Pancreas (tissue), 10 donors: ENCODE measurements at regions not wholly inside any gene's neighbourhood (a gene's known extent, or its start where the extent isn't known, plus 50 kb on each side); places are given as distances from the start of the nearest gene placed in this dataset.

Experiments used
- ATAC-seq, 4 donors: fragments of 200-7000 bp; cut with Tn5 transposase; one replicate each; pipeline versions ENCODE4 v1.8.0 to v1.9.1; 2020; ENCODE audit warnings: mild to moderate bottlenecking in 4 of 4, moderate library complexity in 4 of 4
- DNase-seq, 6 donors: peaks; one replicate each; pipeline ENCODE4 v3.0.0-alpha.2; 2020
- FAIRE-seq: peaks from 2 replicates; lab custom pipeline; 2012; peaks lifted over from hg19 to GRCh38; lab: Jason Lieb, UNC
- H3K27ac ChIP-seq, 4 donors: fragments of 200-600 bp; sonication (generic); 1 replicate in 3 of 4; 2 replicates in 1 of 4; pipeline versions ENCODE4 v1.5.0 to v1.8.0; 2020
- H3K27me3 ChIP-seq, 4 donors: fragments of 200-600 bp; one replicate each; pipeline ENCODE4 v1.8.0; 2021
- H3K36me3 ChIP-seq, 3 donors: fragments of 200-600 bp; sonication (generic) in 1 of 3; one replicate each; pipeline versions ENCODE4 v1.5.0 to v1.8.0; 2020 to 2021
- H3K4me1 ChIP-seq, 3 donors: fragments of 200-600 bp; one replicate each; pipeline ENCODE4 v1.8.0; 2021
- H3K4me3 ChIP-seq, 4 donors: fragments of 200-600 bp; sonication (generic) in 2 of 4; one replicate each; pipeline versions ENCODE4 v1.5.0 to v1.8.0; 2020 to 2021
- H3K9me3 ChIP-seq, 4 donors: fragments of 200-600 bp; one replicate each; pipeline ENCODE4 v1.8.0; 2021
- WGBS, 2 donors: extraction: QIAGEN DNeasy Blood & Tissue Kit; methylation state at CpG; one replicate each; pipeline ENCODE4 v1.1.7; 2013; 5-methylcytosine and 5-hydroxymethylcytosine counted together
- intact Hi-C, 3 donors: fragments of 100-400 bp; cut with DNase I; formaldehyde crosslinking; loops; one replicate each; pipeline versions ENCODE4 v1.11.1 to v1.14.2; 2022
- TF ChIP-seq, protein P1 (sequence below), 4 donors: fragments of 200-600 bp; sonication (generic) in 3 of 4; IDR thresholded peaks; one replicate each; pipeline versions ENCODE4 v1.5.0 to v1.8.0; 2021; ENCODE audit warnings: antibody characterized with exemption in 4 of 4
- donor health status: healthy with polysubstance abuse.
- donor health status: DM: no; HTN: no; CAD: no; lungs with moderate emphysema.
- donor health status: DM: no; HTN: no; CAD: no.
- donor health status: control.
- donor health status: control.
- donor health status: Bipolar disorder and iron deficiency.
- donor health status: DM: yes; HTN: yes; CAD: no.
- donor health status: DM: no; HTN: no; CAD: no.
- donor health status: DM: no; HTN: no; CAD: no.
- donor health status: DM: yes; HTN: yes; CAD: no.

DNA sequence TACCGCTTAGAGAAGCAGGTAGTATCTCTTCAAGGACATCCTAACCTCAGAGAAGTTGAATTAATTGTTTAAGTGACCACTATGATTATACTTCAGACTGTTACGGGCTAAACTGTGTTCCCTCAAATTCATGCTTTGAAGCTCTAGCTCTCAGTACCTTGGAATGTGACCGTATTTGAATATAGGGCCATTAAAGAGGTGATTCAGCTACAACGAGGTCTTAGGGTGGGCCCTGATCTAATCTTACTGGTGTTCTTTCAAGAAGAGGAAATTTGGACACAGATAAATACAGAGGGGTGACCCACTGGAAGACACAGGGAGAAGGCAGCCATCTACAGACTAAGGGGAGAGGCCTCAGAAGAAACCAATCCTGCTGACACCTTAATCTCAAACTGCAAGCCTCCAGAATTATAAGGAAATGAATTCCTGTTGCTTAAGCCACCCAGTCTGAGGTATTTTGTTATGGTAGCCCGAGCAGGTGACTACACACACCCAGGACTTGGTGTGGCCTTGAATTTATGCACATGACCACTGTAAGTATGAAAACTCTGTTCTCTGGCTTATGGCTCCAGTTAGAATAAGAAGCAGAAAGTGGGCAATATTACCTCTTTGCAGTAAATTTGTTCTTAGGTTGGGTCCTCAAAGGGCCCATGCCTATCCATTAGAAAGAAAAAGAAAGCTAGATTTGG is 249.1 kb downstream of the DHX35 start:
- DNase-seq = no peak
- Histone ChIP-seq H3K27ac (no peak overlapping the region), H3K4me1 (no peaks in the 10 kb centered on the region), H3K4me3 (no peak overlapping the region), H3K36me3 (no peaks in the 10 kb centered on the region), H3K27me3 (no peaks in the 10 kb centered on the region), H3K9me3 (no peaks in the 10 kb centered on the region)
- WGBS, 2 donors = 68 to 74% methylated on average over 5 of the region's 5 CpGs
- FAIRE-seq = no peak
- ATAC-seq = peak in 1 of 4 donors; percentile 36
- intact Hi-C loops = no loop called here
- TF ChIP-seq, protein P1, sequence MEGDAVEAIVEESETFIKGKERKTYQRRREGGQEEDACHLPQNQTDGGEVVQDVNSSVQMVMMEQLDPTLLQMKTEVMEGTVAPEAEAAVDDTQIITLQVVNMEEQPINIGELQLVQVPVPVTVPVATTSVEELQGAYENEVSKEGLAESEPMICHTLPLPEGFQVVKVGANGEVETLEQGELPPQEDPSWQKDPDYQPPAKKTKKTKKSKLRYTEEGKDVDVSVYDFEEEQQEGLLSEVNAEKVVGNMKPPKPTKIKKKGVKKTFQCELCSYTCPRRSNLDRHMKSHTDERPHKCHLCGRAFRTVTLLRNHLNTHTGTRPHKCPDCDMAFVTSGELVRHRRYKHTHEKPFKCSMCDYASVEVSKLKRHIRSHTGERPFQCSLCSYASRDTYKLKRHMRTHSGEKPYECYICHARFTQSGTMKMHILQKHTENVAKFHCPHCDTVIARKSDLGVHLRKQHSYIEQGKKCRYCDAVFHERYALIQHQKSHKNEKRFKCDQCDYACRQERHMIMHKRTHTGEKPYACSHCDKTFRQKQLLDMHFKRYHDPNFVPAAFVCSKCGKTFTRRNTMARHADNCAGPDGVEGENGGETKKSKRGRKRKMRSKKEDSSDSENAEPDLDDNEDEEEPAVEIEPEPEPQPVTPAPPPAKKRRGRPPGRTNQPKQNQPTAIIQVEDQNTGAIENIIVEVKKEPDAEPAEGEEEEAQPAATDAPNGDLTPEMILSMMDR (IDR thresholded peaks at IDR 0.05) = no peak

DNA sequence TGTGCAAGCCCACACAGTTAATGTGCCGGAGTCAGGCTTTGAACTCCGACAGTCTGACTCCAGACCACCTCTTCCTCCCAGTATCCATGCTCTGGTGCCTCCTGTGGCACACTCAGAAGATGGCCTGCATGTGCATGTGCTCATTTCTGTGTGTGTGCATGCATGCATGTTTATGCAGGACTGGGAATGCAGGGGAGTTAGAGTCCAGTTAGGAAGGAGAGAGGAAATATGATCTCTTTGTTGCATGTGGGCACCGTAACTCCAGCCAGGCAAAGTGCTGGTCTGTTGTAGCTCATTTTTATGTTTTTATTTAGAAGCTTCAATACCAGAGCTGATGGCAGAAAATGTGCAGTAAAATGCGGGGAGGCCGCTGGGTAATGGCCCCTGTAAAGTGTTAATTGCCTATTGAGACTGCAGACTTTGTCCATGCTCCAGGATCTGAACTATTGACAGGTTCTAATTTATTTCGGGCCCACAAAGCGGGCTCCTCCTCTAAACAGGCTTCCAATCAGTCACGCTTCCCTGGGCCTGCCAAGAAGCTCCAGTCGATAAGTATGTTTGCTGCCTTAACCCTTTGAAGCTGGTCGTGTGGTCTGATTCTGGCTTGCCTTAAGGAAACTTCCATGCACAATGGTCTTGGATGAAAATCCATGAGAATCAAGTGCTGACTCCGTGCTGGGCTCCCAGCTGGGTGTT is 248.3 kb downstream of the DHX35 start:
- TF ChIP-seq, protein P1 (IDR thresholded peaks at IDR 0.05) = no peak
- ATAC-seq = no peak
- intact Hi-C loops = no loop called here
- H3K36me3 ChIP-seq = no peaks in the 10 kb centered on the region
- no peak overlapping the region for H3K4me3 ChIP-seq
- no peaks in the 10 kb centered on the region for H3K27me3 ChIP-seq
- H3K27ac ChIP-seq = no peak overlapping the region
- no peak for DNase-seq
- 49 to 52% methylated on average over 11 of the region's 11 CpGs for WGBS, 2 donors
- no peak for FAIRE-seq
- H3K9me3 ChIP-seq = no peaks in the 10 kb centered on the region
- H3K4me1 ChIP-seq = no peaks in the 10 kb centered on the region

DNA sequence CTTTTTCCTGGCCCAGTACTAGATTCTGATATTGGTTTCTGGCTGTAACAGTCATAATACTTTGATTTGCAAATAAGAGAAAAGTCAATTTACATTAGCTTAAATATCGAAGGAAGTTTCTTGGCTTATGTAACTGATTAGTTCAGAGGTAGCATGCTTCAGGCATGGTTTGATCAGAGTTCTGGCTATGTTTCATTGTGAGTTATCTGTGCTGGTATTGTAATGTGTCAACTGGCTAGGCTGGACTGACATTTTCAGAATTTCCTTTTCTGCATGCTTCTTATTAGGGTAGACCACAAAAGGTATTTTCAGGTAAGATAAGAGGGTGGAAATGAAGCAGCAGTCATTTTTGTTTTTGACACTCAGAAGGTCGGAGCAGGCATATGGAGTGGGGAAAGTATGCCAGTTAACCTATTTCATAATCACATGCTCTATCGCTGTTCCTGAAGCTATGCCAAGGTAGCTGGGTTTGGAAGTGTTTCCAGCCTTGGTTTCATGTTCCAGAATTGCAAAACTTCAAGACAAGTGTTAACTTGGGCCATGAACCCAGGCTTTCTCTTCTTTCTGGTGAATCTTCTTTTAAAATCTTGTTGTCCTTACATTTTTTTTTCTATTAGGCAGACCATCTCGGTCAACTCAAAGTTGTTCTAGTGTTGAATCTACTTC is 244.9 kb downstream of the DHX35 start:
- intact Hi-C loops = no loop called here
- no peaks in the 10 kb centered on the region for H3K27me3 ChIP-seq
- no peak overlapping the region for H3K27ac ChIP-seq
- H3K36me3 ChIP-seq = no peaks in the 10 kb centered on the region
- H3K9me3 ChIP-seq = no peaks in the 10 kb centered on the region
- 37 to 45% methylated on average over 4 of the region's 4 CpGs for WGBS, 2 donors
- no peaks in the 10 kb centered on the region for H3K4me1 ChIP-seq
- FAIRE-seq = no peak
- DNase-seq = peak in 1 of 6 donors; percentile 25
- TF ChIP-seq, protein P1 (IDR thresholded peaks at IDR 0.05) = no peak
- peak; percentile 43 to 72 (median 48) for ATAC-seq
- no peak overlapping the region for H3K4me3 ChIP-seq

DNA sequence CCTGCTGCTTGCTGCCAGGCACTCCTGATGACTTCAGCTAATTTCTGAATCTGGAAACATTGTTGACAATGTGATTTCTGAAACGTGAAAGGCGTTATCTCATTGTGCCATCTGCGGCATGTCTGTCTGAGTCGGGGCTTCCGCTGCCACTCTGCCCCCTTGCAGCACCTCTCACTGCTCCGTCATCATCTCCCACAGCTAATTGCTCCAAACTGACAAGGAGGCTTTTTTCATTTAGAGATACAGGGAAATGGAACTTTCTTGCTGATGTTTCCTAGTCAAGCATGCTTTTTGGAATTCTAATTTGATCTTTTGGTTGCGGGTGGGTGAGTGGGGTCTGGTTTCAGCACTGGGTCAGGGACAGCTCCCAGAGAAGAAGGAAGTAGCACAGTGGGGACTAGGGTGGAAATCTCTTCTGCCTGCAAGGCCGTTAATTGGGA is 233.5 kb downstream of the DHX35 start:
- Histone ChIP-seq H3K4me1 (no peaks in the 10 kb centered on the region), H3K4me3 (no peak overlapping the region), H3K27me3 (no peaks in the 10 kb centered on the region), H3K27ac (no peak overlapping the region), H3K9me3 (no peaks in the 10 kb centered on the region), H3K36me3 (no peaks in the 10 kb centered on the region)
- no peak for FAIRE-seq
- WGBS, 2 donors = 33 to 41% methylated on average over 8 of the region's 8 CpGs
- peak in 2 of 4 donors; percentile 21 to 55 for ATAC-seq
- intact Hi-C loops = no loop called here
- no peak for DNase-seq
- TF ChIP-seq, protein P1 (IDR thresholded peaks at IDR 0.05) = no peak
